Thoracic aorta (tissue), 2 donors: ENCODE measurements at regions not wholly inside any gene's neighbourhood (a gene's known extent, or its start where the extent isn't known, plus 50 kb on each side); places are given as distances from the start of the nearest gene placed in this dataset.

Experiments
- ATAC-seq: fragments of 150-250 bp; one replicate; pipeline ENCODE4 v1.8.0; 2017; ENCODE audit warnings: low read depth; ENCODE audit not compliant: insufficient number of reproducible peaks, low FRiP score
- DNase-seq: peaks from one replicate; pipeline ENCODE4 v3.0.0-alpha.2; 2020; ENCODE audit warnings: low spot score
- H3K27ac ChIP-seq, 2 donors: fragments of 200-600 bp; sonication (generic); 1 replicate in 1 of 2; 2 replicates in 1 of 2; pipeline ENCODE4 v1.5.1; 2016; ENCODE audit warnings: mild to moderate bottlenecking in 2 of 2, moderate library complexity in 2 of 2
- H3K27me3 ChIP-seq: fragments of 200-600 bp; sonication (generic); replicated peaks from 2 replicates; pipeline ENCODE4 v1.6.0; 2016; ENCODE audit warnings: mild to moderate bottlenecking; ENCODE audit not compliant: insufficient read depth
- H3K36me3 ChIP-seq: fragments of 200-600 bp; sonication (generic); one replicate; pipeline ENCODE4 v1.5.1; 2016
- H3K4me1 ChIP-seq, 2 donors: fragments of 200-600 bp; sonication (generic); 1 replicate in 1 of 2; 2 replicates in 1 of 2; pipeline versions ENCODE4 v1.5.1 to v1.6.0; 2016; ENCODE audit warnings: low read depth in 2 of 2, mild to moderate bottlenecking in 1 of 2; ENCODE audit not compliant: control insufficient read depth in 1 of 2
- H3K4me3 ChIP-seq: fragments of 200-600 bp; sonication (generic); 2 replicates; pipeline ENCODE4 v1.5.1; 2016; ENCODE audit warnings: mild to moderate bottlenecking
- H3K9me3 ChIP-seq: fragments of 200-600 bp; sonication (generic); 2 replicates; pipeline ENCODE4 v1.5.1; 2016
- CTCF ChIP-seq: fragments of 200-600 bp; sonication (generic); IDR thresholded peaks from one replicate; pipeline ENCODE4 v1.5.1; 2019; ENCODE audit warnings: antibody characterized with exemption

- no peak overlapping the region for H3K27ac ChIP-seq
- no peak for TF ChIP-seq CTCF
- H3K9me3 ChIP-seq, result no peaks in the 10 kb centered on the region
- ATAC-seq (no peak), DNase-seq (no peak)
- no peaks in the 10 kb centered on the region for H3K4me1 ChIP-seq
- H3K27me3 ChIP-seq, result no peaks in the 10 kb centered on the region
- no peaks in the 10 kb centered on the region for H3K36me3 ChIP-seq
- H3K4me3 ChIP-seq, result no peak overlapping the region
These were observed 172.5 kb downstream of the AXIN2 start for GRCh38 chr17:65388911-65389310.

GRCh38 chr17:65387322-65387721, 174.1 kb downstream of the AXIN2 start:
- no peak for DNase-seq
- no peaks in the 10 kb centered on the region for H3K9me3 ChIP-seq
- no peaks in the 10 kb centered on the region for H3K36me3 ChIP-seq
- ATAC-seq, result no peak
- no peaks in the 10 kb centered on the region for H3K4me1 ChIP-seq
- no peak overlapping the region for H3K27ac ChIP-seq
- H3K4me3 ChIP-seq, result no peak overlapping the region
- no peak for TF ChIP-seq CTCF
- H3K27me3 ChIP-seq, result no peaks in the 10 kb centered on the region

- no peaks in the 10 kb centered on the region for H3K36me3 ChIP-seq
- TF ChIP-seq CTCF, result no peak
- no peak overlapping the region for H3K4me3 ChIP-seq
- no peaks in the 10 kb centered on the region for H3K9me3 ChIP-seq
- ATAC-seq (no peak), DNase-seq (no peak)
- no peak overlapping the region for H3K27ac ChIP-seq
- H3K27me3 ChIP-seq, result no peaks in the 10 kb centered on the region
- no peaks in the 10 kb centered on the region for H3K4me1 ChIP-seq
These were observed 175.7 kb downstream of the AXIN2 start for GRCh38 chr17:65385726-65386125.

- Histone ChIP-seq H3K9me3 (no peaks in the 10 kb centered on the region), H3K27ac (no peak overlapping the region), H3K36me3 (no peaks in the 10 kb centered on the region), H3K4me1 (no peaks in the 10 kb centered on the region), H3K4me3 (no peak overlapping the region), H3K27me3 (no peaks in the 10 kb centered on the region)
- TF ChIP-seq CTCF, result no peak
- no peak for DNase-seq
- ATAC-seq, result no peak
These were observed 176.4 kb downstream of the AXIN2 start for GRCh38 chr17:65385071-65385470.

GRCh38 chr17:65381152-65381551, 180.3 kb downstream of the AXIN2 start:
- no peak overlapping the region for H3K27ac ChIP-seq
- H3K27me3 ChIP-seq, result no peaks in the 10 kb centered on the region
- no peak for DNase-seq
- ATAC-seq, result no peak
- H3K4me3 ChIP-seq, result no peak overlapping the region
- H3K36me3 ChIP-seq, result no peaks in the 10 kb centered on the region
- no peaks in the 10 kb centered on the region for H3K4me1 ChIP-seq
- H3K9me3 ChIP-seq, result no peaks in the 10 kb centered on the region
- TF ChIP-seq CTCF, result no peak
